ENCODE measurements at regions not wholly inside any gene's neighbourhood (a gene's known extent, or its start where the extent isn't known, plus 50 kb on each side); places are given as distances from the start of the nearest gene placed in this dataset.

DNA sequence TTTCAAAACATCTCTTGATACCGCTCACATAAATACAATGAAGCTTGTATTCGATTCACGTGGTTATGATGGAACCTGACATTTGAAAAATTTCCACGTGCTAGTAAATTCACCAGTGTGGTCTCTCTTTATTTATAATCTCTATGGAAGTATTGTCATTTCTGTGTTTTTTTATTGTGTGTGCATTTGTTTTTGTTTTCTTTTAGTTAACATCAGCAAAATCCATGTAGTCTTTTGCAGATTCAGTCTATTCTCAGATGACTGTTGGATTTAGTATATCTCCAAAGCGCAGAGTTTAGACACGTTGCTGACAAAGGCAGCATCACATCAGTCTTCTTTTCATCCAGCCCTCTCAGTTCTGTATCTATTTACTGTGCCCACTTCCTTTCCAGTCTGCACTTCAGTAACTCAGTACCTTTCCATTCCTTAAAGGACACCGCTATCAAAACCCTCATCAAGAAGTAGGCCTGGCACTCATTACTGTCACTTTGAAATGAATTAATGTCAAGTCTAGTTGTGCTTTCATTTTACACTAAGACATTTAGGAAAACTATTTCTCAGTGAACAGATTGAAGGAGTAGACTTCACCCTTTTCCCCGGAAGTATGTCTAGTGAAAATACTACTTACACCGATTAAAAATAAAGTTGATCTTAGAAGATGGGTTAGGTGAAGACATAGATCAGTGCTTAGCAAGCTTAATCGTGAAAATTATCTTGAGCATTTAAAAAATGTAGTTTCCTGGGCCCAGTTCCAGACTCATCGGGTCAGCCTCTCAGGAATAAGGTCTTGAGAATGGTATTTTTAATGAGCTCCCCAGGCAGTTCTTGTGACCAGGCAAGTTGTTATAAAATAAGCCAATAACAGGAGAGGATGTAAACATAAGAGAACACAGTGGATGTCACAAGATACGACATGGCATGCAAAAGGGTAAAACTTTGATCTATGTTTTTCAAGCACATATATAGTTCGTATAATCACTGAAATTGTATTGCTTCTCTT is 506.8 kb upstream of the ZEB2 start:
- TF ChIP-seq EZH2 (IDR thresholded peaks at IDR 0.05; ENCODE audit: insufficient read depth, low read length), result no peak
- TF ChIP-seq, protein P1, sequence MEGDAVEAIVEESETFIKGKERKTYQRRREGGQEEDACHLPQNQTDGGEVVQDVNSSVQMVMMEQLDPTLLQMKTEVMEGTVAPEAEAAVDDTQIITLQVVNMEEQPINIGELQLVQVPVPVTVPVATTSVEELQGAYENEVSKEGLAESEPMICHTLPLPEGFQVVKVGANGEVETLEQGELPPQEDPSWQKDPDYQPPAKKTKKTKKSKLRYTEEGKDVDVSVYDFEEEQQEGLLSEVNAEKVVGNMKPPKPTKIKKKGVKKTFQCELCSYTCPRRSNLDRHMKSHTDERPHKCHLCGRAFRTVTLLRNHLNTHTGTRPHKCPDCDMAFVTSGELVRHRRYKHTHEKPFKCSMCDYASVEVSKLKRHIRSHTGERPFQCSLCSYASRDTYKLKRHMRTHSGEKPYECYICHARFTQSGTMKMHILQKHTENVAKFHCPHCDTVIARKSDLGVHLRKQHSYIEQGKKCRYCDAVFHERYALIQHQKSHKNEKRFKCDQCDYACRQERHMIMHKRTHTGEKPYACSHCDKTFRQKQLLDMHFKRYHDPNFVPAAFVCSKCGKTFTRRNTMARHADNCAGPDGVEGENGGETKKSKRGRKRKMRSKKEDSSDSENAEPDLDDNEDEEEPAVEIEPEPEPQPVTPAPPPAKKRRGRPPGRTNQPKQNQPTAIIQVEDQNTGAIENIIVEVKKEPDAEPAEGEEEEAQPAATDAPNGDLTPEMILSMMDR (IDR thresholded peaks at IDR 0.05; ENCODE audit: insufficient read depth, low read depth, low read length), result no peak

Data from astrocyte (in vitro differentiated cells and primary cell).